ENCODE measurements at regions not wholly inside any gene's neighbourhood (a gene's known extent, or its start where the extent isn't known, plus 50 kb on each side); places are given as distances from the start of the nearest gene placed in this dataset.

- TF ChIP-seq MAX (IDR thresholded peaks at IDR 0.05; ENCODE audit: low read depth) (no peak), YY1 (IDR thresholded peaks at IDR 0.05; ENCODE audit: low read depth) (no peak), TEAD4 (IDR thresholded peaks at IDR 0.05; ENCODE audit: borderline replicate concordance, insufficient read depth) (no peak), CTCF (IDR thresholded peaks at IDR 0.05) (no peak)
Observed at GRCh38 chr9:75410405-75410804, 322.1 kb downstream of the OSTF1 start.
